WTC11 (cell line): ENCODE measurements at regions not wholly inside any gene's neighbourhood (a gene's known extent, or its start where the extent isn't known, plus 50 kb on each side); places are given as distances from the start of the nearest gene placed in this dataset.

Experiments
- ATAC-seq: fragments of 200-7000 bp; cut with Tn5 transposase; 2 replicates; pipeline ENCODE4 v1.10.0; 2021; ENCODE audit warnings: mild to moderate bottlenecking, moderate library complexity
- CTCF ChIA-PET: fragments of 300-600 bp; sonication (Branson Sonifier 250); formaldehyde crosslinking; loops from one replicate; lab custom pipeline; 2021; ENCODE audit warnings: antibody characterized with exemption; lab: Charles Lee
- POLR2A ChIA-PET: fragments of 350-600 bp; sonication (Branson Sonifier 250); formaldehyde crosslinking; loops from one replicate; lab custom pipeline; 2021; ENCODE audit warnings: antibody characterized with exemption; lab: Charles Lee
- DNase-seq: peaks from one replicate; pipeline ENCODE4 v3.0.0; 2021; ENCODE audit warnings: low spot score
- H3K27ac Mint-ChIP-seq: 2 replicates; pipeline ENCODE4 v1.8.0; 2021; ENCODE audit warnings: mixed read lengths
- H3K27me3 Mint-ChIP-seq: 2 replicates; pipeline ENCODE4 v1.8.0; 2021; ENCODE audit warnings: low read depth, mild to moderate bottlenecking, moderate library complexity, mixed read lengths
- H3K36me3 Mint-ChIP-seq: 2 replicates; pipeline ENCODE4 v1.8.0; 2021; ENCODE audit warnings: mixed read lengths
- H3K4me1 Mint-ChIP-seq: 2 replicates; pipeline ENCODE4 v1.8.0; 2022; ENCODE audit warnings: mixed read lengths
- H3K4me3 Mint-ChIP-seq: 2 replicates; pipeline ENCODE4 v1.8.0; 2021; ENCODE audit warnings: mild to moderate bottlenecking, moderate library complexity, mixed read lengths
- H3K9me3 Mint-ChIP-seq: 2 replicates; pipeline ENCODE4 v1.8.0; 2021; ENCODE audit warnings: mixed read lengths
- ETV6 ChIP-seq: sonication (generic); formaldehyde crosslinking; IDR thresholded peaks from 2 replicates; pipeline ENCODE4 v1.8.1; 2022; ENCODE audit warnings: mild to moderate bottlenecking, missing genetic modification reagents
- FOXP1 ChIP-seq: sonication (generic); formaldehyde crosslinking; IDR thresholded peaks from 2 replicates; pipeline ENCODE4 v1.8.0; 2022; ENCODE audit warnings: missing genetic modification reagents, mild to moderate bottlenecking, moderate library complexity, borderline replicate concordance
- GABPB1 ChIP-seq: sonication (generic); formaldehyde crosslinking; IDR thresholded peaks from 2 replicates; pipeline ENCODE4 v1.8.1; 2023; ENCODE audit warnings: mild to moderate bottlenecking, missing genetic modification reagents
- IRF2 ChIP-seq: sonication (generic); formaldehyde crosslinking; IDR thresholded peaks from 2 replicates; pipeline ENCODE4 v1.8.0; 2022; ENCODE audit warnings: low read depth, missing genetic modification reagents, borderline replicate concordance
- NR3C1 ChIP-seq: sonication (generic); formaldehyde crosslinking; conservative IDR thresholded peaks from 2 replicates; pipeline ENCODE4 v1.8.1; 2023; ENCODE audit warnings: low read depth, mild to moderate bottlenecking, missing genetic modification reagents
- PRRX2 ChIP-seq: fragments of 250-450 bp; sonication (Bioruptor Pico); IDR thresholded peaks from 2 replicates; pipeline ENCODE4 v1.8.0; 2021; ENCODE audit warnings: mild to moderate bottlenecking
- SMAD3 ChIP-seq: sonication (generic); formaldehyde crosslinking; IDR thresholded peaks from 2 replicates; pipeline ENCODE4 v1.8.0; 2022; ENCODE audit warnings: missing genetic modification reagents, mild to moderate bottlenecking, borderline replicate concordance
- SMAD4 ChIP-seq: sonication (generic); formaldehyde crosslinking; IDR thresholded peaks from 2 replicates; pipeline ENCODE4 v1.8.0; 2022; ENCODE audit warnings: mild to moderate bottlenecking, missing genetic modification reagents
- ZNF232 ChIP-seq: sonication (generic); formaldehyde crosslinking; IDR thresholded peaks from 2 replicates; pipeline ENCODE4 v1.8.0; 2022; ENCODE audit warnings: mild to moderate bottlenecking, missing genetic modification reagents
- ZNF416 ChIP-seq: fragments of 250-450 bp; sonication (Bioruptor Pico); IDR thresholded peaks from 2 replicates; pipeline ENCODE4 v1.9.0; 2021; ENCODE audit warnings: mild to moderate bottlenecking, inconsistent platforms
- TF ChIP-seq, protein P1 (sequence below): sonication (generic); formaldehyde crosslinking; IDR thresholded peaks from 2 replicates; pipeline ENCODE4 v1.8.1; 2023; ENCODE audit warnings: mild to moderate bottlenecking, missing genetic modification reagents, moderate library complexity
- TF ChIP-seq, protein P2 (sequence below): fragments of 250-450 bp; sonication (Bioruptor Pico); IDR thresholded peaks from 2 replicates; pipeline ENCODE4 v1.8.0; 2021; ENCODE audit warnings: mild to moderate bottlenecking
- TF ChIP-seq, protein P3 (sequence below): sonication (generic); formaldehyde crosslinking; IDR thresholded peaks from 2 replicates; pipeline ENCODE4 v1.8.1; 2023; ENCODE audit warnings: mild to moderate bottlenecking, missing genetic modification reagents
- TF ChIP-seq, protein P4 (sequence below): sonication (generic); formaldehyde crosslinking; IDR thresholded peaks from 2 replicates; pipeline ENCODE4 v1.8.1; 2022; ENCODE audit warnings: low read depth, mild to moderate bottlenecking, moderate library complexity, missing genetic modification reagents, borderline replicate concordance
- TF ChIP-seq, protein P5 (sequence below): fragments of 250-450 bp; sonication (Bioruptor Pico); IDR thresholded peaks from 2 replicates; pipeline ENCODE4 v1.9.0; 2021; ENCODE audit warnings: moderate library complexity, mild to moderate bottlenecking, inconsistent platforms, borderline replicate concordance
- TF ChIP-seq, protein P6 (sequence below): sonication (generic); formaldehyde crosslinking; IDR thresholded peaks from 2 replicates; pipeline ENCODE4 v1.8.1; 2022; ENCODE audit warnings: missing genetic modification reagents, borderline replicate concordance
- TF ChIP-seq, protein P7 (sequence below): sonication (generic); formaldehyde crosslinking; IDR thresholded peaks from 2 replicates; pipeline ENCODE4 v1.8.0; 2022; ENCODE audit warnings: mild to moderate bottlenecking, missing genetic modification reagents

DNA sequence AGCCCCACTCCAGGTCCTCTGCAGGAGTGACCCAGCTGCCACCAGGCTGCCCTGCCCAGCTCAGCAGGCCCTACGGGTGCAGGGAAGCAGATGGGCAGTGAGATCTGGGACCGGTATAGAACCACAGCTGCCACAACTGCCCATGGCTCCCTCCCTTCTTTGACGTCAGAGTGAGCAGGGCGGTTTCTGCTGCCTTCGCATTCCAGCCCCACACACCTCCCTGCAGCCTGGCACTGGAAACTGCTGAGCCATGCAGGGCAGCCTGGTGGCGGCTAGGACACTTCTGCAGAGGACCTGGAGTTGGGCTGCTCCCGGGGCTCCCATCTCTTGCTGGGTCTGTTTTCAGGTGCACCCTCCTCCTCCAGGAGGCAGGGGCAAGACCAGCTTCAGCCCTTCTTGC, 101.6 kb upstream of the CD93 start:
- Mint-ChIP-seq H3K27me3 (no peaks in the 10 kb centered on the region), H3K27ac (no peak overlapping the region), H3K4me3 (no peak overlapping the region), H3K9me3 (peaks cover 27% of the 10 kb centered on the region), H3K36me3 (peaks cover 2% of the 10 kb centered on the region; the same call in 1 of the 2 replicates), H3K4me1 (no peaks in the 10 kb centered on the region)
- DNase-seq: no peak
- TF ChIP-seq, protein P1, sequence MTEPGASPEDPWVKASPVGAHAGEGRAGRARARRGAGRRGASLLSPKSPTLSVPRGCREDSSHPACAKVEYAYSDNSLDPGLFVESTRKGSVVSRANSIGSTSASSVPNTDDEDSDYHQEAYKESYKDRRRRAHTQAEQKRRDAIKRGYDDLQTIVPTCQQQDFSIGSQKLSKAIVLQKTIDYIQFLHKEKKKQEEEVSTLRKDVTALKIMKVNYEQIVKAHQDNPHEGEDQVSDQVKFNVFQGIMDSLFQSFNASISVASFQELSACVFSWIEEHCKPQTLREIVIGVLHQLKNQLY (CRISPR knock-in tag): no peak
- TF ChIP-seq FOXP1 (no peak), GABPB1 (CRISPR knock-in tag) (no peak)
- ChIA-PET POLR2A (no interaction called here), CTCF (no interaction called here)
- no peak for ATAC-seq

DNA sequence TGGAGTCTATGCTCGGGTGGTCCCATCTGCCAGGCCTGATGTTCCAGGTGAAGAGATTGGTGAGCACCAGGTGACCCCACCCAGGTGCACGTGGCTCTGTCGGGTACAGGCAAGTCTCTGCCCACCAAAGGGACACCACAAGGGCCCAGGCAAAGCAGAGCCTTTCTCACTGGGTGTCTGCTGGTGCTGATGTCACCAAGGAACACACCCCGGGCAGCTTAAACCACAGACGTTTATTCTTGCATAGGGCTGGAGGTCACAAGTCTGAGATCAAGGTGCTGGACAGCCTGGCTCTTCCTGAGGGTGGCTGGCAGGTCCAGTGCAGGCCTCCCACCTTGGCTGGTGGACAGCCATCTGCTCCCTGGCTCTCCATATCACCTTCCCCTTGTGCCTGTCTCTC, 100.7 kb upstream of the CD93 start:
- peaks cover 2% of the 10 kb centered on the region; the same call in 1 of the 2 replicates for H3K36me3 Mint-ChIP-seq
- ATAC-seq (no peak), DNase-seq (no peak)
- CTCF ChIA-PET: no interaction called here
- H3K27ac Mint-ChIP-seq: no peak overlapping the region
- peaks cover 34% of the 10 kb centered on the region for H3K9me3 Mint-ChIP-seq
- POLR2A ChIA-PET: no interaction called here
- H3K4me1 Mint-ChIP-seq: no peaks in the 10 kb centered on the region
- no peak overlapping the region for H3K4me3 Mint-ChIP-seq
- H3K27me3 Mint-ChIP-seq: no peaks in the 10 kb centered on the region
- TF ChIP-seq, protein P2, sequence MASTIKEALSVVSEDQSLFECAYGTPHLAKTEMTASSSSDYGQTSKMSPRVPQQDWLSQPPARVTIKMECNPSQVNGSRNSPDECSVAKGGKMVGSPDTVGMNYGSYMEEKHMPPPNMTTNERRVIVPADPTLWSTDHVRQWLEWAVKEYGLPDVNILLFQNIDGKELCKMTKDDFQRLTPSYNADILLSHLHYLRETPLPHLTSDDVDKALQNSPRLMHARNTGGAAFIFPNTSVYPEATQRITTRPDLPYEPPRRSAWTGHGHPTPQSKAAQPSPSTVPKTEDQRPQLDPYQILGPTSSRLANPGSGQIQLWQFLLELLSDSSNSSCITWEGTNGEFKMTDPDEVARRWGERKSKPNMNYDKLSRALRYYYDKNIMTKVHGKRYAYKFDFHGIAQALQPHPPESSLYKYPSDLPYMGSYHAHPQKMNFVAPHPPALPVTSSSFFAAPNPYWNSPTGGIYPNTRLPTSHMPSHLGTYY: no peak
- TF ChIP-seq, protein P3, sequence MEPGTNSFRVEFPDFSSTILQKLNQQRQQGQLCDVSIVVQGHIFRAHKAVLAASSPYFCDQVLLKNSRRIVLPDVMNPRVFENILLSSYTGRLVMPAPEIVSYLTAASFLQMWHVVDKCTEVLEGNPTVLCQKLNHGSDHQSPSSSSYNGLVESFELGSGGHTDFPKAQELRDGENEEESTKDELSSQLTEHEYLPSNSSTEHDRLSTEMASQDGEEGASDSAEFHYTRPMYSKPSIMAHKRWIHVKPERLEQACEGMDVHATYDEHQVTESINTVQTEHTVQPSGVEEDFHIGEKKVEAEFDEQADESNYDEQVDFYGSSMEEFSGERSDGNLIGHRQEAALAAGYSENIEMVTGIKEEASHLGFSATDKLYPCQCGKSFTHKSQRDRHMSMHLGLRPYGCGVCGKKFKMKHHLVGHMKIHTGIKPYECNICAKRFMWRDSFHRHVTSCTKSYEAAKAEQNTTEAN (CRISPR knock-in tag): no peak
- TF ChIP-seq, protein P4, sequence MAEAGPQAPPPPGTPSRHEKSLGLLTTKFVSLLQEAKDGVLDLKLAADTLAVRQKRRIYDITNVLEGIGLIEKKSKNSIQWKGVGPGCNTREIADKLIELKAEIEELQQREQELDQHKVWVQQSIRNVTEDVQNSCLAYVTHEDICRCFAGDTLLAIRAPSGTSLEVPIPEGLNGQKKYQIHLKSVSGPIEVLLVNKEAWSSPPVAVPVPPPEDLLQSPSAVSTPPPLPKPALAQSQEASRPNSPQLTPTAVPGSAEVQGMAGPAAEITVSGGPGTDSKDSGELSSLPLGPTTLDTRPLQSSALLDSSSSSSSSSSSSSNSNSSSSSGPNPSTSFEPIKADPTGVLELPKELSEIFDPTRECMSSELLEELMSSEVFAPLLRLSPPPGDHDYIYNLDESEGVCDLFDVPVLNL (CRISPR knock-in tag): no peak
- no peak for TF ChIP-seq SMAD3 (CRISPR knock-in tag)
- TF ChIP-seq NR3C1: no peak
- no peak for TF ChIP-seq ZNF232 (CRISPR knock-in tag)
- TF ChIP-seq, protein P5, sequence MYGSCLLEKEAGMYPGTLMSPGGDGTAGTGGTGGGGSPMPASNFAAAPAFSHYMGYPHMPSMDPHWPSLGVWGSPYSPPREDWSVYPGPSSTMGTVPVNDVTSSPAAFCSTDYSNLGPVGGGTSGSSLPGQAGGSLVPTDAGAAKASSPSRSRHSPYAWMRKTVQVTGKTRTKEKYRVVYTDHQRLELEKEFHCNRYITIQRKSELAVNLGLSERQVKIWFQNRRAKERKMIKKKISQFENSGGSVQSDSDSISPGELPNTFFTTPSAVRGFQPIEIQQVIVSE (CRISPR knock-in tag): no peak
- no peak for TF ChIP-seq IRF2 (CRISPR knock-in tag)
- no peak for TF ChIP-seq PRRX2 (CRISPR knock-in tag)
- TF ChIP-seq SMAD4 (CRISPR knock-in tag): no peak
- TF ChIP-seq, protein P6, sequence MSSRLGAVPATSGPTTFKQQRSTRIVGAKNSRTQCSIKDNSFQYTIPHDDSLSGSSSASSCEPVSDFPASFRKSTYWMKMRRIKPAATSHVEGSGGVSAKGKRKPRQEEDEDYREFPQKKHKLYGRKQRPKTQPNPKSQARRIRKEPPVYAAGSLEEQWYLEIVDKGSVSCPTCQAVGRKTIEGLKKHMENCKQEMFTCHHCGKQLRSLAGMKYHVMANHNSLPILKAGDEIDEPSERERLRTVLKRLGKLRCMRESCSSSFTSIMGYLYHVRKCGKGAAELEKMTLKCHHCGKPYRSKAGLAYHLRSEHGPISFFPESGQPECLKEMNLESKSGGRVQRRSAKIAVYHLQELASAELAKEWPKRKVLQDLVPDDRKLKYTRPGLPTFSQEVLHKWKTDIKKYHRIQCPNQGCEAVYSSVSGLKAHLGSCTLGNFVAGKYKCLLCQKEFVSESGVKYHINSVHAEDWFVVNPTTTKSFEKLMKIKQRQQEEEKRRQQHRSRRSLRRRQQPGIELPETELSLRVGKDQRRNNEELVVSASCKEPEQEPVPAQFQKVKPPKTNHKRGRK: no peak
- TF ChIP-seq ETV6 (CRISPR knock-in tag): no peak

DNA sequence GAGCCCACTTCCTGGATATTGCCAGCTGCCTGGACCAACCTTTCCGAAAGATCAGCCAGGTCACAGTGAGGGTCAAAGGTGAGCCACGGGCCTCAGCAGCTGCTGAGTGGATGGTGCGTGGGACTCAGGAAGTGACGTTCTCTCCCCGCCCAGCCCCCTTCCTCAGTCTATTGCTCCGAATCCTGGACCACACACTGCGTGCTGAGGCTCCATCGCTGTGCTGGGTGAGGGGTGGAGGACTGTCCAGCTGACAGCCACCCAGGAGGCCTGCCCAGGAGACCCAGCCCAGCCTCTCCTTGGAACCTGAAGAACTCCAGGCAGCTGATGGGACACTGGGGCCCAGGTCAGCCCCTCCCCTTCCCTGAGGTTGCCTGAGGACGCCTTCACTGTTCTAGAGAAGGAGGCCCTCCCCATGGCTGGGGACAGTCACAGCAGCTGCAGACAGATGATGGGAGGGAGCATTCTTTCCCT, 94.4 kb upstream of the CD93 start:
- Mint-ChIP-seq H3K36me3 (peaks cover 2% of the 10 kb centered on the region; the same call in 1 of the 2 replicates), H3K4me1 (no peaks in the 10 kb centered on the region), H3K9me3 (peaks cover 34% of the 10 kb centered on the region), H3K27ac (no peak overlapping the region), H3K4me3 (no peak overlapping the region), H3K27me3 (no peaks in the 10 kb centered on the region; the same call in 1 of the 2 replicates)
- TF ChIP-seq, protein P7, sequence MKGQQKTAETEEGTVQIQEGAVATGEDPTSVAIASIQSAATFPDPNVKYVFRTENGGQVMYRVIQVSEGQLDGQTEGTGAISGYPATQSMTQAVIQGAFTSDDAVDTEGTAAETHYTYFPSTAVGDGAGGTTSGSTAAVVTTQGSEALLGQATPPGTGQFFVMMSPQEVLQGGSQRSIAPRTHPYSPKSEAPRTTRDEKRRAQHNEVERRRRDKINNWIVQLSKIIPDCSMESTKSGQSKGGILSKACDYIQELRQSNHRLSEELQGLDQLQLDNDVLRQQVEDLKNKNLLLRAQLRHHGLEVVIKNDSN (CRISPR knock-in tag): no peak
- no peak for TF ChIP-seq ZNF416 (CRISPR knock-in tag)
- CTCF ChIA-PET: interaction anchor here (1.4 to 2.6 kb wide), 2 partner anchors 20 to 130 kb away, joined by 6 to 9 read pairs; no protein-coding TSS in a partner anchor
- DNase-seq (no peak), ATAC-seq (no peak)
- POLR2A ChIA-PET: no interaction called here
